ENCODE measurements at regions not wholly inside any gene's neighbourhood (a gene's known extent, or its start where the extent isn't known, plus 50 kb on each side); places are given as distances from the start of the nearest gene placed in this dataset.

GRCh38 chr12:123071857-123072256 lies 79.0 kb downstream of the PITPNM2 start:
- H3K4me1 ChIP-seq, result peaks cover 31% of the 10 kb centered on the region
- H3K4me3 ChIP-seq, result no peak overlapping the region
- H3K27me3 ChIP-seq, result no peaks in the 10 kb centered on the region
- no peaks in the 10 kb centered on the region for H3K9me3 ChIP-seq
- no peak overlapping the region for H3K27ac ChIP-seq
- no peak for TF ChIP-seq CTCF (IDR thresholded peaks at IDR 0.05)
- ATAC-seq, result no peak
- no peaks in the 10 kb centered on the region for H3K36me3 ChIP-seq
- no peak for DNase-seq
- intact Hi-C loops (cut with DNase I), result no loop called here

GRCh38 chr12:123071099-123071800 lies 79.6 kb downstream of the PITPNM2 start:
- intact Hi-C loops (cut with DNase I), result no loop called here
- no peak for TF ChIP-seq CTCF (IDR thresholded peaks at IDR 0.05)
- Histone ChIP-seq H3K27me3 (no peaks in the 10 kb centered on the region), H3K36me3 (no peaks in the 10 kb centered on the region), H3K4me1 (peaks cover 25% of the 10 kb centered on the region), H3K4me3 (no peak overlapping the region), H3K9me3 (no peaks in the 10 kb centered on the region), H3K27ac (no peak overlapping the region)
- DNase-seq (no peak), ATAC-seq (no peak)

GRCh38 chr12:123070267-123071081 lies 80.4 kb downstream of the PITPNM2 start:
- Histone ChIP-seq H3K9me3 (no peaks in the 10 kb centered on the region), H3K4me3 (no peak overlapping the region), H3K27me3 (no peaks in the 10 kb centered on the region), H3K4me1 (peaks cover 24% of the 10 kb centered on the region), H3K27ac (no peak overlapping the region), H3K36me3 (no peaks in the 10 kb centered on the region)
- DNase-seq, result no peak
- intact Hi-C loops (cut with DNase I), result no loop called here
- TF ChIP-seq CTCF (IDR thresholded peaks at IDR 0.05), result no peak
- no peak for ATAC-seq

GRCh38 chr12:123069436-123070266 lies 81.2 kb downstream of the PITPNM2 start:
- no peaks in the 10 kb centered on the region for H3K27me3 ChIP-seq
- DNase-seq, result no peak

More at GRCh38 chr12:123069436-123070266, 81.2 kb downstream of the PITPNM2 start:
- Histone ChIP-seq H3K4me1 (peaks cover 32% of the 10 kb centered on the region), H3K4me3 (no peak overlapping the region), H3K27ac (no peak overlapping the region), H3K9me3 (no peaks in the 10 kb centered on the region), H3K36me3 (no peaks in the 10 kb centered on the region)
- ATAC-seq, result no peak
- TF ChIP-seq CTCF (IDR thresholded peaks at IDR 0.05), result no peak
- intact Hi-C loops (cut with DNase I), result no loop called here

All from upper lobe of right lung (tissue), 1 donor.